ENCODE measurements at regions not wholly inside any gene's neighbourhood (a gene's known extent, or its start where the extent isn't known, plus 50 kb on each side); places are given as distances from the start of the nearest gene placed in this dataset.

GRCh38 chr3:30206051-30206450 is 400.4 kb upstream of the TGFBR2 start:
- DNase-seq (ENCODE audit: low read depth) = no peak

GRCh38 chr3:30221619-30222018 is 384.8 kb upstream of the TGFBR2 start:
- no peak for DNase-seq (ENCODE audit: low read depth)

GRCh38 chr3:30222441-30222840 is 384.0 kb upstream of the TGFBR2 start:
- no peak for DNase-seq (ENCODE audit: low read depth)

GRCh38 chr3:30225021-30225420 is 381.4 kb upstream of the TGFBR2 start:
- DNase-seq (ENCODE audit: low read depth) = no peak

GRCh38 chr3:30226601-30227151 is 379.7 kb upstream of the TGFBR2 start:
- no peak for DNase-seq (ENCODE audit: low read depth)

GRCh38 chr3:30227571-30228301 is 378.7 kb upstream of the TGFBR2 start:
- no peak for DNase-seq (ENCODE audit: low read depth)

- DNase-seq (ENCODE audit: low read depth) = no peak
Observed at GRCh38 chr3:30228302-30228631, 378.1 kb upstream of the TGFBR2 start.

GRCh38 chr3:30231277-30232141 is 374.9 kb upstream of the TGFBR2 start:
- DNase-seq (ENCODE audit: low read depth) = no peak

GRCh38 chr3:30232142-30232541 is 374.3 kb upstream of the TGFBR2 start:
- DNase-seq (ENCODE audit: low read depth) = no peak

GRCh38 chr3:30233913-30234646 is 372.3 kb upstream of the TGFBR2 start:
- no peak for DNase-seq (ENCODE audit: low read depth)

GRCh38 chr3:30236011-30236410 is 370.4 kb upstream of the TGFBR2 start:
- DNase-seq (ENCODE audit: low read depth) = no peak

- no peak for DNase-seq (ENCODE audit: low read depth)
Observed at GRCh38 chr3:30241721-30242120, 364.7 kb upstream of the TGFBR2 start.

GRCh38 chr3:30245858-30246622 is 360.4 kb upstream of the TGFBR2 start:
- DNase-seq (ENCODE audit: low read depth) = no peak

- DNase-seq (ENCODE audit: low read depth) = no peak
Observed at GRCh38 chr3:30248423-30248822, 358.0 kb upstream of the TGFBR2 start.

GRCh38 chr3:30252474-30252873 is 353.9 kb upstream of the TGFBR2 start:
- DNase-seq (ENCODE audit: low read depth) = no peak

- no peak for DNase-seq (ENCODE audit: low read depth)
Observed at GRCh38 chr3:30253832-30254231, 352.6 kb upstream of the TGFBR2 start.

- DNase-seq (ENCODE audit: low read depth) = no peak
Observed at GRCh38 chr3:30256474-30256873, 349.9 kb upstream of the TGFBR2 start.

- no peak for DNase-seq (ENCODE audit: low read depth)
Observed at GRCh38 chr3:30258426-30259392, 347.7 kb upstream of the TGFBR2 start.

- no peak for DNase-seq (ENCODE audit: low read depth)
Observed at GRCh38 chr3:30259730-30260129, 346.7 kb upstream of the TGFBR2 start.

GRCh38 chr3:30260762-30261161 is 345.6 kb upstream of the TGFBR2 start:
- DNase-seq (ENCODE audit: low read depth) = no peak

All from activated T-helper 1 cell treated with Interleukin-2 at 50 U/mL for 16 hours (primary cell).